IMR-90 (cell line): ENCODE measurements at regions not wholly inside any gene's neighbourhood (a gene's known extent, or its start where the extent isn't known, plus 50 kb on each side); places are given as distances from the start of the nearest gene placed in this dataset.

ENCODE experiments used
- ATAC-seq: fragments of 200-7000 bp; cut with Tn5 transposase; 2 replicates; pipeline ENCODE4 v1.9.1; 2020; ENCODE audit warnings: low read depth, mild to moderate bottlenecking, moderate library complexity
- BruUV-seq: library from RNA; stranded (reverse); fragments of 400-500 nt; replicated peaks from 2 replicates; lab custom pipeline; 2021; lab: Mats Ljungman, UMichigan
- CTCF ChIA-PET: fragments of 300-600 bp; formaldehyde crosslinking; extraction: SDS; loops from one replicate; lab custom pipeline; 2021; ENCODE audit warnings: antibody characterized with exemption; lab: Yijun Ruan, JAX
- POLR2A ChIA-PET: fragments of 300-600 bp; sonication (Branson Sonifier 250); formaldehyde crosslinking; loops from one replicate; lab custom pipeline; 2022; ENCODE audit warnings: antibody characterized with exemption; ENCODE audit not compliant: unreplicated experiment; lab: Charles Lee
- DNase-seq: peaks from one replicate; pipeline ENCODE4 v3.0.0; 2013
- H2AFZ ChIP-seq: replicated peaks from 2 replicates; pipeline ENCODE3; 2013; ENCODE audit warnings: low read length, mild to moderate bottlenecking; ENCODE audit not compliant: poor library complexity
- H2AK5ac ChIP-seq: 2 replicates; pipeline ENCODE4 v1.6.1; 2013; ENCODE audit warnings: low read depth, low read length, inconsistent platforms
- H2AK9ac ChIP-seq: replicated peaks from 2 replicates; pipeline ENCODE3; 2013; ENCODE audit warnings: mild to moderate bottlenecking, low read depth, low read length, moderate library complexity; ENCODE audit not compliant: poor library complexity
- H2BK120ac ChIP-seq: 2 replicates; pipeline ENCODE4 v1.6.1; 2013; ENCODE audit warnings: low read depth, low read length, inconsistent platforms
- H2BK15ac ChIP-seq: 3 replicates; pipeline ENCODE4 v1.6.1; 2013; ENCODE audit warnings: low read depth, low read length, inconsistent platforms
- H2BK20ac ChIP-seq: 2 replicates; pipeline ENCODE4 v1.6.1; 2013; ENCODE audit warnings: low read depth, mild to moderate bottlenecking, inconsistent platforms, low read length, moderate library complexity
- H2BK5ac ChIP-seq: 2 replicates; pipeline ENCODE4 v1.6.1; 2013; ENCODE audit warnings: mild to moderate bottlenecking, low read depth, low read length, inconsistent platforms; ENCODE audit not compliant: poor library complexity, severe bottlenecking
- H3K14ac ChIP-seq: replicated peaks from 2 replicates; pipeline ENCODE4 v1.6.1; 2013; ENCODE audit warnings: low read depth, low read length, inconsistent platforms
- H3K18ac ChIP-seq: 2 replicates; pipeline ENCODE4 v1.6.1; 2013; ENCODE audit warnings: low read depth, low read length, control low read depth
- H3K23ac ChIP-seq: 2 replicates; pipeline ENCODE4 v1.6.1; 2013; ENCODE audit warnings: low read depth, low read length, inconsistent platforms
- H3K27ac ChIP-seq: 2 replicates; pipeline ENCODE4 v1.5.1; 2013; ENCODE audit warnings: mild to moderate bottlenecking, control low read depth, low read length; ENCODE audit not compliant: insufficient read depth
- H3K27me3 ChIP-seq: 2 replicates; pipeline ENCODE4 v1.6.1; 2013; ENCODE audit warnings: low read length; ENCODE audit not compliant: control insufficient read depth, insufficient read depth
- H3K36me3 ChIP-seq: 2 replicates; pipeline ENCODE4 v1.6.1; 2013; ENCODE audit warnings: low read length, mixed read lengths; ENCODE audit not compliant: control insufficient read depth, insufficient read depth
- H3K4ac ChIP-seq: 2 replicates; pipeline ENCODE4 v1.6.1; 2013; ENCODE audit warnings: low read depth, low read length, inconsistent platforms
- H3K4me1 ChIP-seq: 2 replicates; pipeline ENCODE4 v1.6.1; 2013; ENCODE audit warnings: low read length, mixed read lengths; ENCODE audit not compliant: control insufficient read depth, insufficient read depth
- H3K4me2 ChIP-seq: 2 replicates; pipeline ENCODE4 v1.6.1; 2013; ENCODE audit warnings: low read depth, mild to moderate bottlenecking, control low read depth, low read length, moderate library complexity
- H3K4me3 ChIP-seq: 2 replicates; pipeline ENCODE4 v1.5.1; 2013; ENCODE audit warnings: low read depth, mild to moderate bottlenecking, control low read depth, low read length, moderate library complexity; ENCODE audit not compliant: insufficient read depth
- H3K56ac ChIP-seq: 2 replicates; pipeline ENCODE4 v1.6.1; 2013; ENCODE audit warnings: low read length, inconsistent platforms; ENCODE audit not compliant: insufficient read depth; ENCODE audit errors: extremely low read depth
- H3K79me1 ChIP-seq, 2 experiments: 2 replicates each; pipeline ENCODE4 v1.6.1; 2013; ENCODE audit warnings: low read length in 2 of 2, inconsistent platforms in 1 of 2, low read depth in 1 of 2
- H3K9ac ChIP-seq: 2 replicates; pipeline ENCODE4 v1.6.1; 2013; ENCODE audit warnings: low read depth, low read length, control low read depth
- H3K9me1 ChIP-seq: 2 replicates; pipeline ENCODE4 v1.6.1; 2013; ENCODE audit warnings: low read length, inconsistent platforms; ENCODE audit not compliant: insufficient read depth
- H3K9me3 ChIP-seq: 2 replicates; pipeline ENCODE4 v1.6.1; 2013; ENCODE audit warnings: low read length; ENCODE audit not compliant: control insufficient read depth, insufficient read depth
- H4K20me1 ChIP-seq: 2 replicates; pipeline ENCODE4 v1.6.1; 2013; ENCODE audit warnings: low read length, inconsistent platforms; ENCODE audit not compliant: insufficient read depth
- H4K5ac ChIP-seq: 2 replicates; pipeline ENCODE4 v1.6.1; 2013; ENCODE audit warnings: mild to moderate bottlenecking, low read depth, low read length, control low read depth
- H4K8ac ChIP-seq, 2 experiments: 2 replicates each; pipeline ENCODE4 v1.6.1; 2013; ENCODE audit warnings: low read depth in 2 of 2, low read length in 2 of 2, control low read depth in 1 of 2, inconsistent platforms in 1 of 2
- H4K91ac ChIP-seq: 2 replicates; pipeline ENCODE4 v1.6.1; 2013; ENCODE audit warnings: low read depth, low read length, inconsistent platforms; ENCODE audit not compliant: insufficient read depth
- FOS ChIP-seq: fragments of 150-350 bp; IDR thresholded peaks from 2 replicates; pipeline ENCODE4 v1.6.1; 2016; ENCODE audit warnings: low read depth, low read length
- MAFK ChIP-seq: IDR thresholded peaks from 2 replicates; pipeline ENCODE4 v1.6.1; 2012; ENCODE audit warnings: low read depth, low read length, improper control_type of control experiment
- RAD21 ChIP-seq: IDR thresholded peaks from 2 replicates; pipeline ENCODE4 v1.6.1; 2012; ENCODE audit warnings: low read length, improper control_type of control experiment
- WGBS, 2 experiments: methylation state at CpG; one replicate each; pipeline versions ENCODE4 v1.1.5 to v1.1.7; 2013; ENCODE audit warnings: missing lambda C conversion rate in 2 of 2; ENCODE audit not compliant: insufficient read length in 1 of 2; ENCODE audit errors: extremely low coverage in 2 of 2; 5-methylcytosine and 5-hydroxymethylcytosine counted together
- dilution Hi-C: fragments of 300-500 bp; cut with HindIII; formaldehyde crosslinking; loops from one replicate; pipeline ENCODE4 v1.14.3; 2018; ENCODE audit warnings: low sequenced_read_pairs; ENCODE audit not compliant: unreplicated experiment
- in situ Hi-C: fragments of 300-500 bp; cut with MboI; formaldehyde crosslinking; loops from 3 replicates; pipeline ENCODE4 v1.14.3; 2019; ENCODE audit warnings: low sequenced_read_pairs, inconsistent platforms, mixed read lengths
- intact Hi-C: fragments of 100-400 bp; cut with micrococcal nuclease; formaldehyde crosslinking; loops from 2 replicates; pipeline ENCODE4 v1.10.0; 2022

DNA sequence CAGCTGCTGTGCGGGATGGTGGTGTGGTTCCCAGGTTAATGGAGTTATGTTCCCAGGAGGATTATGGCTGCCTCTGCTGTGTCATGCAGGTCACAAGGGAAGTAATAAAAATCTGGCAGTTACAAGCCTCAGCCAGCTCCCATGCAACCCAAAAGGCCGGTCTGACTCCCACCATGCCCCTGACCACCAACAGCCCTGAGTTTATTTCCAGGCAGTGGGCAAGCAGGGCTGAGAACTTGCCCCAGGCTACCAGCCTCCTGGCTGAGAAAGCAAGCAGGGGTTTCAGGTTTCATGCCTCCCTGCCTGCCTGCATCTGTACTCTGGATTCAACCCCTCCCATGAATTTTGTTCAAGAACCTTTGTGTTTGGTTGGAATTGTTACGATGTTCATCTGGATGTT, 732.7 kb upstream of the POU3F4 start:
- Histone ChIP-seq H4K20me1 (no peaks in the 10 kb centered on the region), H3K36me3 (no peaks in the 10 kb centered on the region), H3K4me2 (no peak overlapping the region), H4K5ac (no peak overlapping the region), H3K27me3 (no peaks in the 10 kb centered on the region), H2BK120ac (no peak overlapping the region), H3K9me3 (no peaks in the 10 kb centered on the region), H2BK20ac (no peak overlapping the region), H3K4me3 (no peak overlapping the region), H2AFZ (no peak overlapping the region), H3K79me1 (no peaks in the 10 kb centered on the region), H3K27ac (no peak overlapping the region), H3K4me1 (no peaks in the 10 kb centered on the region), H2AK9ac (no peak overlapping the region), H2BK5ac (no peak overlapping the region), H4K8ac (no peak overlapping the region), H3K23ac (no peak overlapping the region), H3K14ac (no peak overlapping the region), H4K91ac (no peak overlapping the region), H2AK5ac (no peak overlapping the region), H3K4ac (no peak overlapping the region), H3K56ac (no peak overlapping the region), H3K18ac (no peak overlapping the region), H3K9me1 (no peaks in the 10 kb centered on the region), H2BK15ac (no peak overlapping the region), H3K9ac (no peak overlapping the region)
- dilution Hi-C loops: no loop called here
- ATAC-seq (no peak), DNase-seq (no peak)
- POLR2A ChIA-PET: no interaction called here
- WGBS, 2 experiments: no CpG with 5 or more reads among the region's 3 CpGs
- CTCF ChIA-PET: no interaction called here
- in situ Hi-C loops: no loop called here
- TF ChIP-seq FOS: no peak
- TF ChIP-seq RAD21: no peak
- TF ChIP-seq MAFK: no peak
- intact Hi-C loops: no loop called here
- BruUV-seq: no TSS peak
